KMS-11 (cell line): ENCODE measurements at regions not wholly inside any gene's neighbourhood (a gene's known extent, or its start where the extent isn't known, plus 50 kb on each side); places are given as distances from the start of the nearest gene placed in this dataset.
"Not testable (repeated sequence)": the region's sequence is repeated elsewhere in the genome, so short reads cannot be mapped to it uniquely, and the experiment has no call there.

Experiments used
- H2AFZ ChIP-seq: fragments of 200-600 bp; sonication (generic); 2 replicates; pipeline ENCODE4 v1.6.1; 2016; ENCODE audit warnings: antibody characterized with exemption, mixed run types, low read depth
- H3K27ac ChIP-seq: fragments of 200-600 bp; sonication (generic); 2 replicates; pipeline ENCODE4 v1.6.1; 2016; ENCODE audit warnings: mild to moderate bottlenecking, mixed run types
- H3K27me3 ChIP-seq: fragments of 200-600 bp; sonication (generic); 2 replicates; pipeline ENCODE4 v1.6.1; 2017; ENCODE audit warnings: mild to moderate bottlenecking, low read depth, mixed run types, moderate library complexity; ENCODE audit not compliant: insufficient read depth
- H3K36me3 ChIP-seq: fragments of 200-600 bp; sonication (generic); 2 replicates; pipeline ENCODE4 v1.6.1; 2017; ENCODE audit warnings: mild to moderate bottlenecking, mixed run types; ENCODE audit not compliant: insufficient read depth
- H3K4me1 ChIP-seq: fragments of 200-600 bp; sonication (generic); 2 replicates; pipeline ENCODE4 v1.6.1; 2016; ENCODE audit warnings: mild to moderate bottlenecking, low read depth, mixed run types; ENCODE audit not compliant: poor library complexity, severe bottlenecking
- H3K4me2 ChIP-seq: fragments of 200-600 bp; sonication (generic); 2 replicates; pipeline ENCODE4 v1.7.0; 2016; ENCODE audit warnings: mild to moderate bottlenecking, mixed run types
- H3K4me3 ChIP-seq: fragments of 200-600 bp; sonication (generic); IDR thresholded peaks from 2 replicates; pipeline ENCODE4 v1.6.1; 2017; ENCODE audit warnings: low read depth, low read length, mixed read lengths; ENCODE audit not compliant: insufficient read depth
- H3K79me2 ChIP-seq: fragments of 200-600 bp; sonication (generic); 2 replicates; pipeline ENCODE4 v1.6.1; 2016; ENCODE audit warnings: low read depth, mixed run types; ENCODE audit not compliant: insufficient read depth
- H3K9ac ChIP-seq: fragments of 200-600 bp; sonication (generic); 2 replicates; pipeline ENCODE4 v1.6.1; 2016; ENCODE audit warnings: mild to moderate bottlenecking, mixed run types
- H4K20me1 ChIP-seq: fragments of 200-600 bp; sonication (generic); 2 replicates; pipeline ENCODE4 v1.6.1; 2016; ENCODE audit warnings: mild to moderate bottlenecking, mixed run types; ENCODE audit not compliant: insufficient read depth
- CTCF ChIP-seq: fragments of 200-600 bp; sonication (generic); conservative IDR thresholded peaks from 2 replicates; pipeline ENCODE4 v1.6.1; 2017; ENCODE audit warnings: low read depth, mild to moderate bottlenecking, antibody characterized with exemption, low read length, moderate library complexity, mixed read lengths

- peak overlapping the region; percentile 84 for H2AFZ ChIP-seq
- peaks cover 5% of the 10 kb centered on the region; the same call in 1 of the 2 replicates for H3K79me2 ChIP-seq
- no peak overlapping the region for H3K27ac ChIP-seq
- H3K27me3 ChIP-seq = no peaks in the 10 kb centered on the region
- H3K9ac ChIP-seq = peak overlapping the region; percentile 56; the same call in 1 of the 2 replicates
- TF ChIP-seq CTCF = no peak
- peaks cover 17% of the 10 kb centered on the region for H3K4me1 ChIP-seq
- peak overlapping the region; percentile 83 for H3K4me2 ChIP-seq
- no peaks in the 10 kb centered on the region for H3K36me3 ChIP-seq
- H3K4me3 ChIP-seq = no peak overlapping the region
- H4K20me1 ChIP-seq = no peaks in the 10 kb centered on the region
Observed at GRCh38 chr17:30599428-30600059, 122.3 kb downstream of the GOSR1 start.

- TF ChIP-seq CTCF = no peak
- Histone ChIP-seq H3K27ac (no peak overlapping the region), H3K27me3 (no peaks in the 10 kb centered on the region), H3K4me3 (no peak overlapping the region), H3K36me3 (no peaks in the 10 kb centered on the region), H4K20me1 (no peaks in the 10 kb centered on the region), H2AFZ (no peak overlapping the region), H3K4me2 (no peak overlapping the region), H3K9ac (no peak overlapping the region), H3K4me1 (peaks cover 14% of the 10 kb centered on the region), H3K79me2 (no peaks in the 10 kb centered on the region)
Observed at GRCh38 chr17:30597776-30598288, 120.6 kb downstream of the GOSR1 start.

- not testable (repeated sequence) for H3K36me3 ChIP-seq, H2AFZ ChIP-seq, H3K4me2 ChIP-seq, H3K27ac ChIP-seq, H3K79me2 ChIP-seq, H3K27me3 ChIP-seq, H3K4me3 ChIP-seq, H3K4me1 ChIP-seq, H4K20me1 ChIP-seq, H3K9ac ChIP-seq
Observed at GRCh38 chr17:30596948-30597775, 120.0 kb downstream of the GOSR1 start.

- not testable (repeated sequence) for H3K27ac ChIP-seq, H2AFZ ChIP-seq, H3K4me2 ChIP-seq, H3K4me1 ChIP-seq, H3K36me3 ChIP-seq, H3K79me2 ChIP-seq, H3K4me3 ChIP-seq, H4K20me1 ChIP-seq, H3K9ac ChIP-seq, H3K27me3 ChIP-seq
Observed at GRCh38 chr17:30594953-30595371, 117.8 kb downstream of the GOSR1 start.

GRCh38 chr17:30594223-30594952 lies 117.2 kb downstream of the GOSR1 start:
- Histone ChIP-seq H4K20me1 (no peaks in the 10 kb centered on the region), H3K4me1 (peaks cover 2% of the 10 kb centered on the region), H3K4me2 (no peak overlapping the region), H3K4me3 (no peak overlapping the region), H3K27me3 (no peaks in the 10 kb centered on the region), H3K9ac (no peak overlapping the region), H3K27ac (no peak overlapping the region), H3K79me2 (no peaks in the 10 kb centered on the region), H3K36me3 (no peaks in the 10 kb centered on the region), H2AFZ (no peak overlapping the region)
- TF ChIP-seq CTCF = no peak
